Stomach (tissue), 8 donors: ENCODE measurements at regions not wholly inside any gene's neighbourhood (a gene's known extent, or its start where the extent isn't known, plus 50 kb on each side); places are given as distances from the start of the nearest gene placed in this dataset.
"Not testable (repeated sequence)": the region's sequence is repeated elsewhere in the genome, so short reads cannot be mapped to it uniquely, and the experiment has no call there.

Source experiments
- DNase-seq, 2 donors: peaks; one replicate each; pipeline versions ENCODE4 v3.0.0 to v3.0.0-alpha.2; 2013 to 2019
- H3K27ac ChIP-seq, 5 donors: fragments of 200-600 bp in 4 of 5; sonication (generic) in 4 of 5; one replicate each; pipeline ENCODE4 v1.5.1; 2013 to 2019; ENCODE audit warnings: mild to moderate bottlenecking in 1 of 5, moderate library complexity in 1 of 5
- H3K27me3 ChIP-seq, 3 donors: fragments of 200-600 bp; sonication (generic); one replicate each; pipeline ENCODE4 v1.5.1; 2017 to 2019; ENCODE audit warnings: mixed run types in 1 of 3
- H3K36me3 ChIP-seq, 4 donors: fragments of 200-600 bp; sonication (generic); 1 replicate in 3 of 4; 2 replicates in 1 of 4; pipeline ENCODE4 v1.5.1; 2016 to 2019
- H3K4me1 ChIP-seq, 4 donors: fragments of 200-600 bp; sonication (generic); one replicate each; pipeline ENCODE4 v1.5.1; 2016 to 2019
- H3K4me3 ChIP-seq, 4 donors: fragments of 200-600 bp; sonication (generic) in 3 of 4; one replicate each; pipeline ENCODE4 v1.5.1; 2016 to 2019; ENCODE audit warnings: mild to moderate bottlenecking in 1 of 4
- H3K9me3 ChIP-seq, 4 donors: fragments of 200-600 bp; sonication (generic); one replicate each; pipeline ENCODE4 v1.5.1; 2016 to 2019
- CTCF ChIP-seq, 7 experiments: fragments of 450-650 bp in 4 of 7; fragments of 200-600 bp in 3 of 7; sonication (generic) in 3 of 7; IDR thresholded peaks; one replicate each; pipeline ENCODE4 v1.5.1; 2016 to 2019; ENCODE audit warnings: antibody characterized with exemption in 7 of 7, control low read depth in 2 of 7, mild to moderate bottlenecking in 1 of 7
- EP300 ChIP-seq: sonication (generic); formaldehyde crosslinking; IDR thresholded peaks from one replicate; pipeline ENCODE4 v1.6.1; 2017; ENCODE audit warnings: antibody characterized with exemption
- POLR2A ChIP-seq, 4 donors: fragments of 450-650 bp; IDR thresholded peaks; one replicate each; pipeline ENCODE4 v1.6.1; 2016; ENCODE audit warnings: antibody characterized with exemption in 4 of 4, control low read depth in 2 of 4, mild to moderate bottlenecking in 1 of 4, moderate library complexity in 1 of 4
- POLR2AphosphoS5 ChIP-seq, 3 donors: sonication (generic); formaldehyde crosslinking; IDR thresholded peaks; one replicate each; pipeline ENCODE4 v1.6.1; 2016; ENCODE audit warnings: antibody characterized with exemption in 3 of 3
- WGBS, 5 donors: extraction: QIAGEN DNeasy Blood & Tissue Kit in 3 of 5; methylation state at CpG; one replicate each; pipeline versions ENCODE4 v1.1.5 to v1.1.7; 2013 to 2018; 5-methylcytosine and 5-hydroxymethylcytosine counted together
- intact Hi-C: fragments of 100-400 bp; cut with DNase I; formaldehyde crosslinking; loops from one replicate; pipeline ENCODE4 v1.15.1; 2023; ENCODE audit warnings: low total_unique reads
- donor health status: healthy with polysubstance abuse.
- donor health status: Bipolar disorder and iron deficiency.
- donor health status: healthy.

GRCh38 chr13:65378943-65379519 is 1851.1 kb downstream of the PCDH9 start:
- DNase-seq: no peak
- Histone ChIP-seq H3K9me3 (peaks cover 0 to 40% (median 21%) of the 10 kb centered on the region in 4 donors), H3K4me1 (no peaks in the 10 kb centered on the region), H3K27ac (no peak overlapping the region), H3K4me3 (no peak overlapping the region), H3K36me3 (no peaks in the 10 kb centered on the region), H3K27me3 (no peaks in the 10 kb centered on the region)
- intact Hi-C loops: no loop called here
- WGBS, 5 donors: 62 to 69% (median 65%) methylated on average over 3 of the region's 3 CpGs
- TF ChIP-seq EP300: no peak
- TF ChIP-seq CTCF (IDR thresholded peaks at IDR 0.05): no peak
- TF ChIP-seq POLR2A (IDR thresholded peaks at IDR 0.05): no peak
- TF ChIP-seq POLR2AphosphoS5 (IDR thresholded peaks at IDR 0.05): no peak

GRCh38 chr13:65378484-65378883 is 1851.7 kb downstream of the PCDH9 start:
- intact Hi-C loops: no loop called here
- WGBS, 5 donors: 90 to 99% (median 92%) methylated on average over 1 of the region's 1 CpG

GRCh38 chr13:65368832-65369231 is 1861.3 kb downstream of the PCDH9 start:
- no peak for DNase-seq
- Histone ChIP-seq H3K36me3 (no peaks in the 10 kb centered on the region), H3K4me1 (peaks cover 0 to 5% (median 0%) of the 10 kb centered on the region in 4 donors), H3K27ac (no peak overlapping the region), H3K4me3 (no peak overlapping the region), H3K27me3 (no peaks in the 10 kb centered on the region), H3K9me3 (no peaks in the 10 kb centered on the region)
- intact Hi-C loops: no loop called here
- no peak for TF ChIP-seq EP300
- no peak for TF ChIP-seq POLR2A (IDR thresholded peaks at IDR 0.05)
- peak in 2 of 3 donors; percentile 24 to 76 for TF ChIP-seq POLR2AphosphoS5 (IDR thresholded peaks at IDR 0.05)
- TF ChIP-seq CTCF (IDR thresholded peaks at IDR 0.05): no peak
- 25 to 63% (median 53%) methylated on average over 6 of the region's 6 CpGs for WGBS, 5 donors

More at GRCh38 chr13:65378484-65378883, 1851.7 kb downstream of the PCDH9 start:
- no peak for DNase-seq
- no peaks in the 10 kb centered on the region for H3K27me3 ChIP-seq
- H3K9me3 ChIP-seq: peaks cover 0 to 40% (median 21%) of the 10 kb centered on the region in 4 donors
- H3K27ac ChIP-seq: no peak overlapping the region
- no peak overlapping the region for H3K4me3 ChIP-seq
- no peaks in the 10 kb centered on the region for H3K4me1 ChIP-seq
- no peak for TF ChIP-seq CTCF (IDR thresholded peaks at IDR 0.05)
- no peak for TF ChIP-seq POLR2A (IDR thresholded peaks at IDR 0.05)
- TF ChIP-seq EP300: no peak
- no peak for TF ChIP-seq POLR2AphosphoS5 (IDR thresholded peaks at IDR 0.05)
- H3K36me3 ChIP-seq: no peaks in the 10 kb centered on the region

GRCh38 chr13:65353951-65354350 is 1876.2 kb downstream of the PCDH9 start:
- intact Hi-C loops: no loop called here
- no peak for TF ChIP-seq EP300
- no peak for TF ChIP-seq CTCF (IDR thresholded peaks at IDR 0.05)
- no peak for TF ChIP-seq POLR2A (IDR thresholded peaks at IDR 0.05)
- TF ChIP-seq POLR2AphosphoS5 (IDR thresholded peaks at IDR 0.05): no peak
- Histone ChIP-seq H3K27me3 (no peaks in the 10 kb centered on the region), H3K4me3 (no peak overlapping the region), H3K9me3 (peaks cover 0 to 13% (median 6%) of the 10 kb centered on the region in 4 donors), H3K27ac (no peak overlapping the region), H3K36me3 (no peaks in the 10 kb centered on the region), H3K4me1 (no peaks in the 10 kb centered on the region)
- 80 to 98% (median 92%) methylated on average over 1 to 2 of the region's 2 CpGs for WGBS, 5 donors
- no peak for DNase-seq

- H3K4me1 ChIP-seq, intact Hi-C loops, H3K4me3 ChIP-seq, H3K27me3 ChIP-seq, H3K36me3 ChIP-seq, DNase-seq, H3K27ac ChIP-seq: not testable (repeated sequence)
- WGBS, 5 donors: 76 to 90% (median 84%) methylated on average over 2 to 3 of the region's 3 CpGs
- peaks cover 0 to 13% (median 6%) of the 10 kb centered on the region in 4 donors for H3K9me3 ChIP-seq
Observed at GRCh38 chr13:65353150-65353549, 1877.0 kb downstream of the PCDH9 start.
